CD4-positive, CD25-positive, alpha-beta regulatory T cell (primary cell): ENCODE measurements at regions not wholly inside any gene's neighbourhood (a gene's known extent, or its start where the extent isn't known, plus 50 kb on each side); places are given as distances from the start of the nearest gene placed in this dataset.

Experiments used
- ATAC-seq, 2 donors: fragments of 150-1000 bp; cut with Tn5 transposase; one replicate each; pipeline ENCODE4 v1.10.0; 2021; ENCODE audit warnings: low read depth in 2 of 2, moderate number of reproducible peaks in 2 of 2, moderate library complexity in 1 of 2
- DNase-seq, 3 donors: peaks; one replicate each; pipeline versions ENCODE4 v3.0.0 to v3.0.0-alpha.2; 2012 to 2022; ENCODE audit warnings: mixed read lengths in 1 of 3
- H3K27ac ChIP-seq: one replicate; pipeline ENCODE4 v1.7.0; 2013; ENCODE audit warnings: mild to moderate bottlenecking, low read length; ENCODE audit not compliant: insufficient read depth, poor library complexity, severe bottlenecking
- H3K27me3 ChIP-seq: one replicate; pipeline ENCODE4 v1.7.0; 2013; ENCODE audit warnings: low read length; ENCODE audit not compliant: control insufficient read depth, insufficient read depth
- H3K36me3 ChIP-seq: one replicate; pipeline ENCODE4 v1.7.0; 2013; ENCODE audit warnings: mild to moderate bottlenecking, low read length, moderate library complexity; ENCODE audit not compliant: control insufficient read depth, insufficient read depth
- H3K4me1 ChIP-seq: 2 replicates; pipeline ENCODE4 v1.7.0; 2013; ENCODE audit warnings: mild to moderate bottlenecking, low read length; ENCODE audit not compliant: insufficient read depth, control insufficient read depth, poor library complexity, severe bottlenecking
- H3K4me3 ChIP-seq: one replicate; pipeline ENCODE4 v1.7.0; 2013; ENCODE audit warnings: low read depth, mild to moderate bottlenecking, low read length, moderate library complexity
- H3K9me3 ChIP-seq, 2 experiments: 1 replicate in 1 of 2; 2 replicates in 1 of 2; pipeline ENCODE4 v1.7.0; 2013; ENCODE audit warnings: low read length in 2 of 2, mild to moderate bottlenecking in 1 of 2, moderate library complexity in 1 of 2; ENCODE audit not compliant: control insufficient read depth in 2 of 2
- H3K27ac Mint-ChIP-seq, 3 donors: one replicate each; pipeline ENCODE4 v1.8.0; 2020 to 2022; ENCODE audit warnings: mild to moderate bottlenecking in 3 of 3, mixed read lengths in 3 of 3, moderate library complexity in 2 of 3
- H3K27me3 Mint-ChIP-seq: one replicate; pipeline ENCODE4 v1.8.0; 2022; ENCODE audit warnings: mild to moderate bottlenecking, mixed read lengths
- H3K36me3 Mint-ChIP-seq: one replicate; pipeline ENCODE4 v1.8.0; 2020; ENCODE audit warnings: mixed read lengths
- H3K4me1 Mint-ChIP-seq, 4 donors: one replicate each; pipeline ENCODE4 v1.8.0; 2020 to 2022; ENCODE audit warnings: mixed read lengths in 4 of 4, mild to moderate bottlenecking in 1 of 4
- H3K4me3 Mint-ChIP-seq, 4 donors: one replicate each; pipeline ENCODE4 v1.8.0; 2020 to 2022; ENCODE audit warnings: mild to moderate bottlenecking in 4 of 4, mixed read lengths in 4 of 4, moderate library complexity in 3 of 4
- H3K9me3 Mint-ChIP-seq, 7 donors: one replicate each; pipeline ENCODE4 v1.8.0; 2020 to 2022; ENCODE audit warnings: mixed read lengths in 7 of 7, mild to moderate bottlenecking in 3 of 7, moderate library complexity in 2 of 7

DNA sequence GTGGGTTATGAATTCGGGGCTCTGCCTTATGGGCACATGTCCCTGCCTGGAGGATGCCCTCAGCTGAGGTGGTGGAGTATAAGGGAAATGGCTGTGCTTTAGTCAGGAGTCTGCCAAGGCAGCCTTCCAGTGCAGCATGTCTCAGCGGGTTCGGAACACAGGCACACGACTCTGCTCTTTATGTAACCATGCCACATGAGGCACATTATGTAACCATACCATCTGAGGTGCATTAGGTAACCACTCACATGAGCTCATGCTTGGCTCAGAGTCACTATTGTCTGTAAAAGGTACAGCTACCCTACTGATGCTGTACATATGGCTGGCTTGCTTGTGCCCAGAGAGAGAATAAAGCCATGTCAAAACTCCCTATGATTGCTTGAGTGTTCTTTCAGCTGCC is 723.6 kb downstream of the TRAM1L1 start:
- ATAC-seq, result no peak
- no peak for DNase-seq
- no peaks in the 10 kb centered on the region for H3K4me1 Mint-ChIP-seq

DNA sequence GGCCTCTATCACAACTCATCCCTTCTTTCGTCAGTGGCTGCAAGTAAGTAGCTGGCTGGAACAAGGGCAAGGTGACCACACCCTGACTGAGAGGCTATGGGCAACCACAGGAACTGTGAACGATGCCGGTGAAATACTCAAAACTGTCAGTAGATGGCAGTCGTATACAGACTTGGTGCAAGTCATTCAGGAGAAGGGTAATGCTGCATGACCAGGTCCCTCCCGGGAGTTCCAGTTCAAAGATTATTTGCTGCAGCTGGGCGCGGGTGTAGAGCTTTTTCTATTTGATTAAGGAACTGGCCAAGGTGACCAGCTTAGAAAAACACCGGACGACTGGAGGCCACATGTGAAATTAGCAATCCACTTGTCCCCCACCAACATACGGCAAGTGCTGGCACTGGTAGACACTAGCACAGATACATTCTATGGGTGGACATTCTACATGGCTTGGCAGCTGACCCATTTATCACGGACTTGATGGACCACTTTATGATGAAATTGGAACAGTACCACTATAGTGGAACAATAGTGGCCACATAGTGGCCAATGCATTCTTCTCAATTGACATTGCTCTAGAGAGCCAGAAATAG is 726.6 kb downstream of the TRAM1L1 start:
- H3K27ac Mint-ChIP-seq, result no peak overlapping the region
- H3K27me3 Mint-ChIP-seq, result no peaks in the 10 kb centered on the region
- Histone ChIP-seq H3K4me3 (no peak overlapping the region), H3K27me3 (no peaks in the 10 kb centered on the region), H3K9me3 (no peaks in the 10 kb centered on the region), H3K4me1 (no peaks in the 10 kb centered on the region), H3K36me3 (no peaks in the 10 kb centered on the region), H3K27ac (no peak overlapping the region)
- H3K9me3 Mint-ChIP-seq, result peaks cover 0 to 3% (median 1%) of the 10 kb centered on the region in 7 donors
- ATAC-seq (no peak), DNase-seq (peak in 1 of 3 donors; percentile 35)
- H3K4me3 Mint-ChIP-seq, result no peak overlapping the region
- no peaks in the 10 kb centered on the region for H3K36me3 Mint-ChIP-seq
- H3K4me1 Mint-ChIP-seq, result no peaks in the 10 kb centered on the region

More for the DNA sequence above, 723.6 kb downstream of the TRAM1L1 start:
- no peak overlapping the region for H3K4me3 Mint-ChIP-seq
- no peaks in the 10 kb centered on the region for H3K36me3 ChIP-seq
- H3K36me3 Mint-ChIP-seq, result no peaks in the 10 kb centered on the region
- H3K4me3 ChIP-seq, result no peak overlapping the region
- H3K27me3 Mint-ChIP-seq, result no peaks in the 10 kb centered on the region
- no peaks in the 10 kb centered on the region for H3K27me3 ChIP-seq
- H3K4me1 ChIP-seq, result no peaks in the 10 kb centered on the region
- no peak overlapping the region for H3K27ac Mint-ChIP-seq
- H3K9me3 ChIP-seq, result no peaks in the 10 kb centered on the region
- no peak overlapping the region for H3K27ac ChIP-seq
- H3K9me3 Mint-ChIP-seq, result peaks cover 0 to 3% (median 0%) of the 10 kb centered on the region in 7 donors

DNA sequence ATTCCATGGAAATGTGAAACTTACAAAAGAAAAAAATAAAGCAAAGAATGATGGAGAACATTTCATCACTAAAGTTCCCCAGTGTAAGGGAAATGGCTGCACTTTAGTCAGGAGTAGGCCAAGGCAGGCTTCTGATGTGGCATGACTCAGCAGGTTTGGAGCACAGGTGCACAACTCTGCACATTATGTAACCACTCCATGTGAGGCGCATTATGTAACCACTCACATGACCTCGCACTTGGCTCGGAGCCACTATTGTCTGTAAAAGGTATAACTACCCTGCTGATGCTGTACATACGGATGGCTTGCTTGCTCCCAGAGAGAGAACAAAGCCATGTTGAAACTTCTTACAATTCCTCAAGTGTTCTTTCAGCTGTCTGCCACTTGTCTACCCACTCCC is 727.6 kb downstream of the TRAM1L1 start:
- Histone ChIP-seq H3K4me3 (no peak overlapping the region), H3K9me3 (no peaks in the 10 kb centered on the region), H3K4me1 (no peaks in the 10 kb centered on the region), H3K27me3 (no peaks in the 10 kb centered on the region), H3K27ac (no peak overlapping the region), H3K36me3 (no peaks in the 10 kb centered on the region)
- no peaks in the 10 kb centered on the region for H3K4me1 Mint-ChIP-seq
- H3K27me3 Mint-ChIP-seq, result no peaks in the 10 kb centered on the region
- no peak for DNase-seq
- no peak overlapping the region for H3K4me3 Mint-ChIP-seq
- H3K27ac Mint-ChIP-seq, result no peak overlapping the region
- no peaks in the 10 kb centered on the region for H3K36me3 Mint-ChIP-seq
- no peak for ATAC-seq
- H3K9me3 Mint-ChIP-seq, result peaks cover 0 to 4% (median 1%) of the 10 kb centered on the region in 7 donors

DNA sequence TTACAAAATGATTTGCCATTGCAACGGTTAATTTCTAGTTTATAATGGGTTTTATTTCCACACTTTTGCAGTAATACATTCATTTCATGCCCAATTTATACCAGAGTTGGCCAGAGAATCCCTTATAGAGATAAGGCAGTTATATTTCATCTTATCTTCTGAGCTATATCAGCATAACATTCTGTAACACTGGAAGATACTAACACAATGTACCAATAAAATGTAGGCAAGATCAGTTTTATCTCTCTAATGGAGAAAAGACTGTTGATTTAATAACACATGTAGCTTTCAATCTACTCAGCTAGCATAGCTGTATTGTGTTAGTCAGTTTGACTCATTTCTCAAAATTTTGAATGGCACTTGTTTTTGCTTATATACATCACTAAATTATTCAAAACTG is 738.6 kb downstream of the TRAM1L1 start:
- Mint-ChIP-seq H3K27me3 (no peaks in the 10 kb centered on the region), H3K4me1 (no peaks in the 10 kb centered on the region), H3K27ac (no peak overlapping the region), H3K9me3 (peaks cover 3 to 19% (median 7%) of the 10 kb centered on the region in 7 donors), H3K4me3 (no peak overlapping the region), H3K36me3 (no peaks in the 10 kb centered on the region)
- no peak for DNase-seq
- Histone ChIP-seq H3K4me1 (no peaks in the 10 kb centered on the region), H3K36me3 (no peaks in the 10 kb centered on the region), H3K9me3 (no peaks in the 10 kb centered on the region), H3K4me3 (no peak overlapping the region), H3K27ac (no peak overlapping the region), H3K27me3 (no peaks in the 10 kb centered on the region)
- ATAC-seq, result no peak

DNA sequence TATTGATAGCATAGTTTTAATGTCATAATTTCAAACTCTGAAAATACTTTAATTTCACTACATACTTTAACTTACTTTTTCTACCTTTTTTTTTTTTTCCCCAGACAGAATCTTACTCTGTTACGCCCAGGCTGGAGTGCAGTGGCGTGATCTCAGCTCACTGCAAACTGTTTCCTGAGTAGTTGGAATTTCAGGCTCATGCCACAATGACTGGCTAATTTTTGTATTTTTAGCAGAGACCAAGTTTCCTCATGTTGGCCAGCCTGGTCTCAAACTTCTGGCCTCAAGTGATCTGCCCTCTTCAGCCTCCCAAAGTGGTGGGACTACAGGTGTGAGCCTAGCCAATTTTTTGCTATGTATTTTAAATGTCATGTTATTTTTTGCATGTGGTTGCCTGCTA is 741.6 kb downstream of the TRAM1L1 start:
- H3K36me3 ChIP-seq, result no peaks in the 10 kb centered on the region
- peaks cover 0 to 6% (median 4%) of the 10 kb centered on the region in 7 donors for H3K9me3 Mint-ChIP-seq
- H3K4me3 ChIP-seq, result no peak overlapping the region
- DNase-seq (no peak), ATAC-seq (no peak)
- no peak overlapping the region for H3K27ac ChIP-seq
- H3K36me3 Mint-ChIP-seq, result no peaks in the 10 kb centered on the region
- H3K27me3 Mint-ChIP-seq, result no peaks in the 10 kb centered on the region
- H3K4me3 Mint-ChIP-seq, result no peak overlapping the region
- H3K9me3 ChIP-seq, result no peaks in the 10 kb centered on the region
- no peak overlapping the region for H3K27ac Mint-ChIP-seq
- H3K4me1 Mint-ChIP-seq, result no peaks in the 10 kb centered on the region
- no peaks in the 10 kb centered on the region for H3K4me1 ChIP-seq
- H3K27me3 ChIP-seq, result no peaks in the 10 kb centered on the region

DNA sequence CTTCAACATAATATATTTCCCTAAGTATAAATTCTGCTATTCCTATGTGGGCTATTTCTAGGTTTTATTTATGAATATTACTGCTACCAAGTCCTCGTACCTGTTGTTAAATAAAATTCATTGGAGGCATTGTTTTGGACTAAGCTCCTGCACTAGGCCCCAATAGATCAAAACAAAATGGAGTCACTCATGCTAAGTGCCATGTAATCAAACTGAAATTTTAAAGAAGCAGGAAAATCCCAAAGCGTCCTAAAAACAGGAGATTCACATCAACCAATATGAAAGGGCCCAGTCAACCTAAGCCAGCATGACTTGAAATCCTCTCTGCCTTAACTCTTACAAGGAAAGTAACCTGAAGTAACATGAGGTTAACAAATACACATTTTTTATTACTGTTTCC is 743.2 kb downstream of the TRAM1L1 start:
- ATAC-seq (no peak), DNase-seq (no peak)
- no peaks in the 10 kb centered on the region for H3K36me3 Mint-ChIP-seq
- peaks cover 0 to 6% (median 2%) of the 10 kb centered on the region in 7 donors for H3K9me3 Mint-ChIP-seq
- H3K27ac ChIP-seq, result no peak overlapping the region
- no peak overlapping the region for H3K4me3 ChIP-seq
- no peaks in the 10 kb centered on the region for H3K27me3 ChIP-seq
- no peaks in the 10 kb centered on the region for H3K9me3 ChIP-seq
- no peaks in the 10 kb centered on the region for H3K4me1 ChIP-seq
- H3K27me3 Mint-ChIP-seq, result no peaks in the 10 kb centered on the region
- peak overlapping the region in 1 of 3 donors; percentile 12 for H3K27ac Mint-ChIP-seq
- no peaks in the 10 kb centered on the region for H3K4me1 Mint-ChIP-seq
- no peaks in the 10 kb centered on the region for H3K36me3 ChIP-seq
- no peak overlapping the region for H3K4me3 Mint-ChIP-seq

DNA sequence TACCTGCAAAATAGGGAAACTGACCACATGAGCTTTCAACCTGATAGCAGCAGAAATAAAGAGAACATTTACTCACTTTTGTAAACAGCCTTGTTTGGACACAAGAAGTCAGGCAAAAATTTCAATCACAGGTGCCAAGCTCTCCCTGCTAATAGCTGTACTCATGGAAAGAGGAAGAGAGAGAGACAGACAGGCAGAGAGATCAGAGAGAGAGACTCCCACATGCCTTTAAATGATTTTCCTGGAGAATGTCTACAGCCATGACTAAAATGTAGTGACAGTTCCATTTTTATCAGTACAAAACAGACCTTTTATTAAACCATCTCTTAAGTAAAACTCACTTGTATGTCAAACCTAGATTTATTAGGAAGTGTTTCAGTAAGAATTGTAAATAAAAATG is 752.9 kb downstream of the TRAM1L1 start:
- no peaks in the 10 kb centered on the region for H3K27me3 ChIP-seq
- no peaks in the 10 kb centered on the region for H3K9me3 ChIP-seq
- H3K27ac Mint-ChIP-seq, result no peak overlapping the region
- H3K4me1 ChIP-seq, result no peaks in the 10 kb centered on the region
- no peak for ATAC-seq
- no peaks in the 10 kb centered on the region for H3K27me3 Mint-ChIP-seq
- H3K36me3 Mint-ChIP-seq, result no peaks in the 10 kb centered on the region
- H3K36me3 ChIP-seq, result no peaks in the 10 kb centered on the region
- no peaks in the 10 kb centered on the region for H3K4me1 Mint-ChIP-seq
- DNase-seq, result no peak
- H3K4me3 Mint-ChIP-seq, result no peak overlapping the region
- H3K4me3 ChIP-seq, result no peak overlapping the region
- H3K27ac ChIP-seq, result no peak overlapping the region
- H3K9me3 Mint-ChIP-seq, result peaks cover 0 to 6% (median 4%) of the 10 kb centered on the region in 7 donors

DNA sequence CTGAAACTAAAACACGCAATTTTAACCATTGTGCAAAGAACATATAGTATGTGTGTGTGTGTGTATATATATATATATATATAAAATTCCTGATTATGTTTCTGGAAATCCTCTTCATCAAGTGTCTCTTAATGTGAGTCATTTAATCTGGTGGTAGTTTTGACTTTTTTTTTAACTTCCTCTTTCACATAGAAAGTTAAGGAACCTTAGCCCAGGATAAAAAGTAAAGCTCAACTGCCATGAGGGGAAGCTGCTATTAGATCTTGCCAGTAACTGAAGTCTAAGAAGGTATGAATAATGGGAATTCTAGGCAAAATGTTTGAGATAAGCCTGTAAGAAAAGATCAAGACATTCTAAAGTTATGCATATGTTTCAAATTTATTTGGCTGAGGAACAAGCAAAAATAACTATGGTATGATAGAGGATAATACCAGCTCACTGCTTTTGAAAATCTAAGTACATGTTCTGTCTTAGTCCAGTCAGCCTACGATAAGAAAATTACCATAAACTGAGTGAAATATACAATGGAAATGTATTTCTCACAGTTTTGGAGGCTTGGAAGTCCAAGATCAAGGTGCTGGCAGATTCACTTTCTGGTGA is 757.0 kb downstream of the TRAM1L1 start:
- Mint-ChIP-seq H3K36me3 (no peaks in the 10 kb centered on the region), H3K9me3 (peaks cover 0 to 4% (median 0%) of the 10 kb centered on the region in 7 donors), H3K27me3 (no peaks in the 10 kb centered on the region), H3K4me3 (no peak overlapping the region), H3K4me1 (no peaks in the 10 kb centered on the region), H3K27ac (no peak overlapping the region)
- Histone ChIP-seq H3K4me1 (no peaks in the 10 kb centered on the region), H3K27ac (no peak overlapping the region), H3K9me3 (no peaks in the 10 kb centered on the region), H3K4me3 (no peak overlapping the region), H3K36me3 (no peaks in the 10 kb centered on the region), H3K27me3 (no peaks in the 10 kb centered on the region)
- ATAC-seq (no peak), DNase-seq (no peak)
